Activated naive CD8-positive, alpha-beta T cell treated with anti-CD3 and anti-CD28 coated beads, Interleukin-2, amount 50 U/mL, for 16 hours (primary cell): ENCODE measurements at regions not wholly inside any gene's neighbourhood (a gene's known extent, or its start where the extent isn't known, plus 50 kb on each side); places are given as distances from the start of the nearest gene placed in this dataset.

Experiments used
- DNase-seq: peaks from one replicate; pipeline ENCODE4 v3.0.0-alpha.2; 2020; ENCODE audit warnings: low read depth, low spot score

DNA sequence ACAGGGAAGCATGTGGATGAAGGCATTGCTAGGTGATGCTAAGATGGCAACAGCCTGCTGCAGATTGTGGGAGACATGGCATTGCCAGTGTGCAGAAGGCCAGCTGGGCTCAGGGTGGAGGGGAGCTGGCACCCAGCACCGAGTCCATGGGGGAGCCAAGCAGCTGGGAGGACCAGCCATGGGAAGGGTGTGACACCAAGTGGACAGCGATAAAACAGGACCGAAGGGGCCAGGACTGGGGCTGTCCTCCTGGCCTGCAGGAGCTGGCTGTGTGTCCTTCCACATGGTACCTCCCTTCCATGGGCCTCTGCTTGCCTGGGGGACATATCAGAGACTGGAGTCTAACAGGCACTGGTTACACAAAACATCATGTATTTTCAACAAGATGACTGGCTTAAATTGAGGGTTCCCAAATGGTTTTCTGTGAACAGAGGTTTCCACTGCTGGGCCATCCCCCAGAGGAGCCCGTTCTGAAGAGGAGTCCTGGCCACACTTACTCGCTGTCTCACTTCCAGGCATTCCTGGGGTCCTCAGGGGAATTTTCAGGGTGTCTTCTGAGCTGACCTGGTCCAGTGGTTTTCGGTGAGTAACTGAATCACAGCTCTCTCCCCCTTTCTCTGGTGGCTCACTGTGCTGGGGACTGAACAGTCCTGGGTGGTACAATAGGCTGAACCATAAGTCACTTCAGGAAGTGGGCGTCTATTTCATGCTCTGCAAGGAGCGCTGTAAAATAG, 60.4 kb upstream of the TNP1 start:
- DNase-seq: no peak

DNA sequence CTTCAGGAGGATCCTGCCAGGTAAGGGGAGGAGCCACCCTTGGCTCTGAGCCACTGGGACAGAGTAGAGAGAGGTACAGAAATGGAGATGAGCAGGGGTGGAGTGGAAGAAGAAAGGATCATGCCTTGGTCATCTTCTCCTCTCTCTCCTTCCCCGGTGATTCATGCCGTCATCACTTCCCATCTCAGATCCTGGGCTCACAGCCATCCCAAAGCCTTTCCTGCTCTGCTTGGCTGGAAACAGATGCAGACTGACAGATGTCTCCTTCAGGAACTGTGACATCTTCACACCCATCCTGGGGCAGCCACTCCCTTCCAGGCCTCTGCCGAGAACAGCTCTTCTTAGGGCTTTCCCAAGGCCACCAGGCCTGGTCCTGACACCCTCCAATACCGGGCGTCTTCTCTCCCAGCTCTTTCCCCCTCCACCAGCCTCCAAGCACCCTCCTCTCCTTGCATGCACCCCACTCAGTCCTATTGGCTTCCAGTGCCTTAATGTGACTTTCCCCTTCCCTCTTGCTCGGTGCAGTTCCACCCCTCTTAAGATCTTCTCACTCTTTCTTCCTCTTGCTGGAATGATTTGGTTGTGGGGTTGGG, 58.3 kb upstream of the TNP1 start:
- DNase-seq: no peak

DNA sequence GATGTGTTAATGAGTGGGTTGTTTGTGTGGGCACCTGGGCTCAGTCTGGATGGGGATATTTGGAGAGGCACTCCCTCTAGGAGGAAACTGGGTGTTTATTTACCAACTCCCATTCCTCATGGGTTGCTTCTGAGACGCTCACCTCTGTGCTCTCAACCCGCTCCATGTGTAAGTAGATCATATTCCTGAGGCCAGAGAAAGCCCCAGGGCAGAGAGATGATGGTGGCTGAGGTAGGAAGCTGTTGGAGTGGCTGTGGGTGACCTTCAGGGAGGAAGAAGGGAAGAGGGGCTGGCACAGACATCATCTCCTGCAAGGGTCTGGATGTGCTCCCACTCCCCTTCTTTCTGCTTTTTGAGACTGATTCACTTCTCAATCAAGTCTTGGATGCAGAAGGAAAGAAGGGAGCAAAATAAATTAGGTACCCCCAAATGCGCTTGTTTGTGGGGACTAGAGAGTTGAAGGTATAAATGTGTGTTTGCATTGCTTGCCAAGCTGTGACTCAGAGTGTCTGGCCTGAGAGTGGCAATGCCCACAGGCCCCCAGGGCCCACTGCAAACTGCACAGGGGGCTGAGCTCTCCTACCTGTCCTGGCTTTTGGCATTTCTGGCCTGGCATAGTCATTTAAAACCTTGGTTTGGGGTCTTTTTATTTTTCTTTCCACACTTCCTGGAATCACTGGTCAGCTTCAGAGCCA, 57.2 kb upstream of the TNP1 start:
- no peak for DNase-seq

DNA sequence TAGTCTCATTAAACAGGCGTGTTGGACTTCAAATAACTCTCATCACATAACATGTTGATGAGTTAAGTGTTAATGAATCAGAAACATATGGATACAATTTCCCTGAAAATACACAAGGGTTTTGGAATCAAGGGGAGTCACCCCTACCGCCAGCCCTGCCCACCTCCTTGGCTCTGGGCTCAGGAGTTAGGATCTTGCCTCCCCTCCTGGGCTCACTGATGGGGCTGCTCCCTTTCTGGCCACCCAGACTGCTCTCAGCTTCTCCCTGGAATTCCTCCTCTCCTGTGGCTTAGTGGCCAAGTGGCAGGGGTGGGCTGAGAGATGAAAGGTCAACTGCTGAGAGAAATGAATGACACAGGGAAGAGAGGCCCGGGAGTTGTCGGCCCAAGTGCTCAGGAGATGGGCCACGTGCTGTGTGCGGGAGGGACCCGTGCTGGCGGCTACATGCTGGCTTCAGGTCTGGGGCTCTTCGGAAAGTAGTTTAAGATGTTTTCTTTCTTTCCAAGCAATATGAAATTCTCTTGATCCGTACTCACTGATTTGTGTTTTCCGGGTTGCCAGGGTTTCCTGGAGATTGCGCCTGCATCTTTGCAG, 55.8 kb upstream of the TNP1 start:
- no peak for DNase-seq

DNA sequence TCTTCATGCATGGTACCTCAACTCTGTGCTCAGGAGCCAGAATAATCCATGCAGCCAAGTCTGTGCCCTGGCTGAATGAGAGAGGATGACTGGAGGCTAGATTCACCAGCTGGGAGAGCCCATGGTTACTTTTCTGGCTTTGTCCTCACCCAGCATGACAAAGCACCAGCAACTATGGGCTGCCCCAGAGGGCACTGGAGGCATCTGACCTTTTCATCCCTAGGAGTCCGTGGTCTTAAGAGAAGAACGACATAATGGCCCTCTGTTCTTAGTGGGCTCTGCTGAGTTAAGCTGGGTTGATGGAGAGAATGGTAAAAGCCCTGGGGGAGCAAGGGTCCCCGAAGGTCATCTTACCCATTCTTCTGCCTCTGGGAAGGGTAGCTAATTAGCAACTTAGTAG, 54.6 kb upstream of the TNP1 start:
- DNase-seq: no peak

DNA sequence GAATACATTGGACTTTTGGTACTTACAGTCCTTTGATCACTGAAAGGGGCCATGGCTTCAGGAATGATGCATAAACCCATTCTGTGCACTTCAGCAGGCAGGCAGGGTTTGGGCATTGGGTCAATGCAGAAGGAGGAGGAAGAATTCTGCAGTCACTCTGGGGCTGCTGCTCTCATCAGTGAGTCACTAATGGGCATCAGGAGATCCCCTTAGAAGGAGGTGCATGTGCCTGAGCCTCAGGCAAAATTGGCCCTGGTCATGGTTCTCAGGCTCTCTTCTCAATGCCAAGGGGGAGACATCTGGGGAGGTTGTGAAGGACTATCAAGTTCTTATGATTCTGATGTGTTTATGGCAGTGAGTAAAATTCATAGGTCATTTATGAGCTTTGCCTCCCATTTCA, 52.0 kb upstream of the TNP1 start:
- no peak for DNase-seq

DNA sequence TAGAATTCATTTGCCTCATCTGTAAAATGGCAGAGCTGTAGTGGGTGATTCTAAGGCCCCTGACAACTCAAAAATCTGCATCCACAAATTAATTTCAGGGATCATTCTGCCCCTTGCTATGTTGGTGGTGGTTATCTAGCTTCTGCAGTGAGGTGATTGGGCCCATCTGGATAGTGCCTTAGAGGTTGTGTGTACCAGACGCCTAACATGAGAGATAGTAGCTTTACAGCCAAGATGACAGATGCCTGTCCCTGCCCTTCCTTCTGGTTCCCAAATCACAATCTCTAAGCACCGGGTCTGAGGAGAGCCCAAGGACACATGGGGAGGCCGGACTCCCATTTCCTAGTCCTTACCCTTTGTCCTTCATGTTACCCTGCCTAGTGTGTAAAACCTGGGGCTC, 51.1 kb upstream of the TNP1 start:
- no peak for DNase-seq

DNA sequence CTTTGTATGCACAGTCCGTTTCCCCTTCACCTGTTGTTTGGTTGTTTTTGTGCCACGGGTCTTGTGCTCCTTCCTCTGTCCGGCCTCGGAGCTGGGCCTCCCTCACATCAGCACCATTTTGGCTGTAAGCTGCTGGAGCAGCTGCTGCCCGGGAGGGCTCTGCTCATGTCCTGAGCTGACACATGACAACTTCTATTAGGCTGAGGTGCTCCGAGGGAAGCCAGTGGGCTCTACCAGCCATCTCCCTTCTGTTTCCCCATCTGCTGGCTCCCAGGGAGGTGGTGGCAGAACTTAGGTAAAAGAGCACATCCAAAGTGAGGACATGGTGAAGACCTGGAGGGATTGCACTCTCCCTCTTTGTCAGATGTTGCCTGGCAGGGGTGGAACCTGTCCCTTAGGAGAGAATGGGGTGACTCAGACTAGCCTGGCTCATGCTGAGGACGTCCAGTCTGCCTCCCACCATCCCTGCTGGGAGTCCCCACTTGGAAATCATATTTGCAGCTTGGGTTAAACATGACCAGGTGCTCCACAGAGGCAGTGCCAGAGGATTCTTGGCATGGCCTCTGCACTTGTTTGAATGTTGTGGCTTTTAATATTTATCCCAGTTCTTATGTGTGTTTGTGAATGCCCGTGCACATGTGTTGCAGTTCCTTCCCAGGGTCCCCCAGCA, 49.8 kb upstream of the TNP1 start:
- no peak for DNase-seq
